Nephron (organoid): ENCODE measurements at regions not wholly inside any gene's neighbourhood (a gene's known extent, or its start where the extent isn't known, plus 50 kb on each side); places are given as distances from the start of the nearest gene placed in this dataset.
"Not testable (repeated sequence)": the region's sequence is repeated elsewhere in the genome, so short reads cannot be mapped to it uniquely, and the experiment has no call there.

Experiments used
- H3K27ac Mint-ChIP-seq, 3 experiments: 2 replicates each; pipeline ENCODE4 v1.8.0; 2020; ENCODE audit warnings: mixed read lengths in 3 of 3, mild to moderate bottlenecking in 2 of 3, moderate library complexity in 1 of 3
- H3K27me3 Mint-ChIP-seq: 2 replicates; pipeline ENCODE4 v1.8.0; 2021; ENCODE audit warnings: low read depth, mild to moderate bottlenecking, moderate library complexity, mixed read lengths
- H3K36me3 Mint-ChIP-seq: 2 replicates; pipeline ENCODE4 v1.8.0; 2020; ENCODE audit warnings: low read depth, mixed read lengths
- H3K4me1 Mint-ChIP-seq: 2 replicates; pipeline ENCODE4 v1.8.0; 2020; ENCODE audit warnings: mixed read lengths
- H3K4me3 Mint-ChIP-seq, 3 experiments: 2 replicates each; pipeline ENCODE4 v1.8.0; 2020; ENCODE audit warnings: mild to moderate bottlenecking in 3 of 3, mixed read lengths in 3 of 3, moderate library complexity in 2 of 3
- H3K9me3 Mint-ChIP-seq: 2 replicates; pipeline ENCODE4 v1.8.0; 2020; ENCODE audit warnings: mixed read lengths
- TF ChIP-seq, protein P1 (sequence below), 3 experiments: fragments of 200-600 bp; sonication (generic); IDR thresholded peaks; one replicate each; pipeline ENCODE4 v1.5.0; 2021; ENCODE audit warnings: antibody characterized with exemption in 3 of 3; ENCODE audit not compliant: unreplicated experiment in 3 of 3

GRCh38 chr10:16119445-16119844, 259.1 kb upstream of the MINDY3 start:
- H3K9me3 Mint-ChIP-seq = no peaks in the 10 kb centered on the region
- no peak overlapping the region for H3K4me3 Mint-ChIP-seq
- no peaks in the 10 kb centered on the region for H3K4me1 Mint-ChIP-seq
- H3K27ac Mint-ChIP-seq = no peak overlapping the region
- H3K27me3 Mint-ChIP-seq = no peaks in the 10 kb centered on the region
- TF ChIP-seq, protein P1, sequence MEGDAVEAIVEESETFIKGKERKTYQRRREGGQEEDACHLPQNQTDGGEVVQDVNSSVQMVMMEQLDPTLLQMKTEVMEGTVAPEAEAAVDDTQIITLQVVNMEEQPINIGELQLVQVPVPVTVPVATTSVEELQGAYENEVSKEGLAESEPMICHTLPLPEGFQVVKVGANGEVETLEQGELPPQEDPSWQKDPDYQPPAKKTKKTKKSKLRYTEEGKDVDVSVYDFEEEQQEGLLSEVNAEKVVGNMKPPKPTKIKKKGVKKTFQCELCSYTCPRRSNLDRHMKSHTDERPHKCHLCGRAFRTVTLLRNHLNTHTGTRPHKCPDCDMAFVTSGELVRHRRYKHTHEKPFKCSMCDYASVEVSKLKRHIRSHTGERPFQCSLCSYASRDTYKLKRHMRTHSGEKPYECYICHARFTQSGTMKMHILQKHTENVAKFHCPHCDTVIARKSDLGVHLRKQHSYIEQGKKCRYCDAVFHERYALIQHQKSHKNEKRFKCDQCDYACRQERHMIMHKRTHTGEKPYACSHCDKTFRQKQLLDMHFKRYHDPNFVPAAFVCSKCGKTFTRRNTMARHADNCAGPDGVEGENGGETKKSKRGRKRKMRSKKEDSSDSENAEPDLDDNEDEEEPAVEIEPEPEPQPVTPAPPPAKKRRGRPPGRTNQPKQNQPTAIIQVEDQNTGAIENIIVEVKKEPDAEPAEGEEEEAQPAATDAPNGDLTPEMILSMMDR (IDR thresholded peaks at IDR 0.05; ENCODE audit: unreplicated experiment in 3 of 3) = no peak
- no peaks in the 10 kb centered on the region for H3K36me3 Mint-ChIP-seq

DNA sequence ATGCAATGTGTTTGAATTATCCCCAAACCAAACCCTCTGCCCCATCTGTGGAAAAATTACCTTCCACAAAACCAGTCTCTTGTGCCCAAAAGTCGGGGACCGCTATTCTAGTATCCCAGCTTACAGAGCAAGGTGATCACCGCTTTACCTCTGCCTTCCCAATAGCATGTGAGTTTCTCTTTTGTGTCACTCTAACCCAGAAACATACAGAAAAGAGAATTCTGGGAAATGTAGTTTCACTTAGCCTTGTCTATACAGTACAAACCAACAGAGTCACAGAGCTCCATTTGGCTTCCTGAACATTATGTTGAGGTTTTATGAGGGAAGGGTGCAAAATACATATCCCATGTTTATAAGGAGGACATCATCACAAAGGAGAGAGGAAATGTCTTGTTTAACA, 260.3 kb upstream of the MINDY3 start:
- no peaks in the 10 kb centered on the region for H3K36me3 Mint-ChIP-seq
- TF ChIP-seq, protein P1 (IDR thresholded peaks at IDR 0.05; ENCODE audit: unreplicated experiment in 3 of 3) = no peak
- no peak overlapping the region for H3K4me3 Mint-ChIP-seq
- H3K4me1 Mint-ChIP-seq = no peaks in the 10 kb centered on the region
- no peaks in the 10 kb centered on the region for H3K27me3 Mint-ChIP-seq
- H3K27ac Mint-ChIP-seq = no peak overlapping the region
- no peaks in the 10 kb centered on the region for H3K9me3 Mint-ChIP-seq

GRCh38 chr10:16141499-16141898, 281.2 kb upstream of the MINDY3 start:
- Mint-ChIP-seq H3K27ac (no peak overlapping the region), H3K4me3 (no peak overlapping the region), H3K27me3 (no peaks in the 10 kb centered on the region), H3K4me1 (no peaks in the 10 kb centered on the region), H3K36me3 (no peaks in the 10 kb centered on the region), H3K9me3 (no peaks in the 10 kb centered on the region)
- TF ChIP-seq, protein P1 (IDR thresholded peaks at IDR 0.05; ENCODE audit: unreplicated experiment in 3 of 3) = no peak

DNA sequence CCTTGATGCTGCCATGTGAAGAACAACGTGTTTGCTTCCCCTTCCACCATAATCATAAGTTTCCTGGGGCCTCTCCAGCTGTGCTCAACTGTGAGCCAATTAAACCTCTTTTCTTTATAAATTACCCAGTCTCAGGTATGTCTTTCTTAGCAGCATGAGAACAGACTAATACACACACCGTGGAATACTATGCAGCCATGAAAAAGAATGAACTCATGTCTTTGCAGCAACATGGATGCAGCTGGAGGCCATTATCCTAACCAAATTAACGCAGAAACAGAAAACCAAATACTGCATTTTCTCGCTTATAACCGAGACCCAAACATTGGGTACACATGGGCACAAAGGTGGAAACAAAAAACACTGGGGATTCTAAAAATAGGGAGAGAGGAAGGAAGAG, 286.7 kb upstream of the MINDY3 start:
- no peaks in the 10 kb centered on the region for H3K4me1 Mint-ChIP-seq
- no peaks in the 10 kb centered on the region for H3K9me3 Mint-ChIP-seq
- H3K36me3 Mint-ChIP-seq = no peaks in the 10 kb centered on the region
- TF ChIP-seq, protein P1 (IDR thresholded peaks at IDR 0.05; ENCODE audit: unreplicated experiment in 3 of 3) = no peak
- H3K27ac Mint-ChIP-seq = no peak overlapping the region
- no peaks in the 10 kb centered on the region for H3K27me3 Mint-ChIP-seq
- no peak overlapping the region for H3K4me3 Mint-ChIP-seq

GRCh38 chr10:16155834-16156233, 281.0 kb upstream of the PTER start:
- H3K4me3 Mint-ChIP-seq = no peak overlapping the region
- H3K9me3 Mint-ChIP-seq = no peaks in the 10 kb centered on the region
- H3K4me1 Mint-ChIP-seq = no peaks in the 10 kb centered on the region
- no peaks in the 10 kb centered on the region for H3K27me3 Mint-ChIP-seq
- TF ChIP-seq, protein P1 (IDR thresholded peaks at IDR 0.05; ENCODE audit: unreplicated experiment in 3 of 3) = no peak
- no peak overlapping the region for H3K27ac Mint-ChIP-seq
- H3K36me3 Mint-ChIP-seq = no peaks in the 10 kb centered on the region

DNA sequence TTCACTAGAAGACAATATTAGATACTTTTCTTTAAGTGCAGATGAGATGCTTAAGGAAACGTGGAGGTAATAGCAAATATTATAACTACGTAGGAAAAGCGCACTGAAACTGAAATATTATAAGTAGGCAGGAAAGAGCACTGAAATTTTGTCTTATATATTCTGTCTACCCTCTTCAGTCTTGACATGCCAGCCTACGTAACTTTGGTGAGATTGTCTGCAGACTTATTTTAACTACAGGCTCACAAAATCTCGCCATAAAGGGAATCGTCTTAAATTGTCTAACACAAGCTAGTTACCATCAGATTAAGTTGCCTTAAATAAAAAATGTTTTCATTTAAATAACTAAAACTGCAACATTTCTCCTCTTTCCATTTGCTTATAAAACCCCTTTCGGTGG, 280.1 kb upstream of the PTER start:
- Mint-ChIP-seq H3K4me3 (no peak overlapping the region), H3K9me3 (no peaks in the 10 kb centered on the region), H3K27me3 (no peaks in the 10 kb centered on the region), H3K36me3 (no peaks in the 10 kb centered on the region), H3K27ac (no peak overlapping the region), H3K4me1 (no peaks in the 10 kb centered on the region)
- TF ChIP-seq, protein P1 (IDR thresholded peaks at IDR 0.05; ENCODE audit: unreplicated experiment in 3 of 3) = no peak

DNA sequence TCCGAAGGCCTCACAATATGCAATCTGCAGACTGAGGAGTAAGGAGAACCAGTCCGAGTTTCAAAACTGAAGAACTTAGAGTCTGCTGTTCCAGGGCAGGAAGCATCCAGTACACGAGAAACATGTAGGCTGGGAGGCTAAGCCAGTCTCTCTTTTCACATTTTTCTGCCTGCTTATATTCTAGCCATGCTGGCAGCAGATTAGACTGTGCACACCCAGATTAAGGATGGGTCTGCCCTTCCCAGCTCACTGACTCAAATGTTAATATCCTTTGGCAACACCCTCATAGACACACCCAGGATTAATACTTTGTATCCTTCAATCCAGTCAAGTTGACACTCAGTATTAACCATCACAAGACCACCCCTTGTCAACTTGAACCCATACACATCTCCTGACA, 271.7 kb upstream of the PTER start:
- peaks cover 18% of the 10 kb centered on the region for H3K9me3 Mint-ChIP-seq
- H3K36me3 Mint-ChIP-seq, H3K27ac Mint-ChIP-seq: not testable (repeated sequence)

More for the DNA sequence above, 271.7 kb upstream of the PTER start:
- not testable (repeated sequence) for H3K27me3 Mint-ChIP-seq, H3K4me3 Mint-ChIP-seq, H3K4me1 Mint-ChIP-seq
